ENCODE measurements at regions not wholly inside any gene's neighbourhood (a gene's known extent, or its start where the extent isn't known, plus 50 kb on each side); places are given as distances from the start of the nearest gene placed in this dataset.

DNA sequence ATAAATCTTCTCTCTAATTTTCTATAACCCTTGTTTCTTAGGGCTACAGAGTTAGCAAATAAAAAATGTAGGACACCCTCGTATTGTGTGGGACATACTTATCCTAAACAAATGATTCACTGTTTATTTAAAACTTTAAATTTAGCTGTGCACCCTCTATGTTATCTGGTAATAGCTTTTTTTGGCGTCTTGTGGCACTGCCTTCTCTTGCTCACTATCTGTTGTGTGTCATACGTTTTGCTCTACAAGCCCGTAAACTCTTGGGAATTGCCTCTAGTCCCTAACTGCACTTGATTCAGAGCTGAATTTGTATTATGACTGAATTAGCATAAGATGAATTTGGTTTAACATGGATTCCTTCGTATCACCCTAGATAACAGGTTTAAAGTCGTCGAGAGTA, 144.3 kb upstream of the MYOCD start:
- 82 to 90% methylated on average over 3 to 7 of the region's 7 CpGs for WGBS, 2 experiments (ENCODE audit: insufficient coverage in 2 of 2)
- Histone ChIP-seq H3K4me1 (ENCODE audit: control insufficient read depth, insufficient read depth, low read length, poor library complexity, severe bottlenecking) (peaks cover 16% of the 10 kb centered on the region), H3K4me3 (ENCODE audit: extremely low read depth, insufficient read depth, low read length, poor library complexity, severe bottlenecking) (no peak overlapping the region), H3K9me3 (ENCODE audit: control insufficient read depth, low read length) (no peaks in the 10 kb centered on the region), H3K27ac (ENCODE audit: low read depth, low read length, severe bottlenecking) (no peak overlapping the region), H3K36me3 (ENCODE audit: control insufficient read depth, insufficient read depth, low read length) (no peaks in the 10 kb centered on the region)

DNA sequence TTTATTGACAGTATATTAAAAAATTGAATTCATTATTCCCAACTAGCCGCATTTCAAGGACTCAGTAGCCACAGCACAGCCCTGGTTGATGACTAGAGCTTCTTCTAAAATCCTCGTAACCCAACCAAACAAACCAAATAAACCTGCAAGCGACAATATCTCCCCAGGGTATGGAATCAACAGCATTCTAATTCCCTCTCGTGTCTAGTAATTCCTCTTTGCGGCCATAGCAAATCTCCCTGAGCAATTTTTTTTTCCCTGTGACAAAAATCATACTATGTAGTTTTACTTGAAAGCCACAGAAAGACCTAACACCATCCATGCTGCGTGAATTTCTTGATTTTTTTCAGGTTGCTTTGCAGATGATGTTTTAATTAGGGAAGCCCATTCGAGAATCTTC, 143.4 kb upstream of the MYOCD start:
- 95 to 98% methylated on average over 5 of the region's 7 CpGs for WGBS, 2 experiments (ENCODE audit: insufficient coverage in 2 of 2)
- H3K4me1 ChIP-seq (ENCODE audit: control insufficient read depth, insufficient read depth, low read length, poor library complexity, severe bottlenecking), result peaks cover 16% of the 10 kb centered on the region
- H3K36me3 ChIP-seq (ENCODE audit: control insufficient read depth, insufficient read depth, low read length), result no peaks in the 10 kb centered on the region
- H3K4me3 ChIP-seq (ENCODE audit: extremely low read depth, insufficient read depth, low read length, poor library complexity, severe bottlenecking), result no peak overlapping the region
- H3K9me3 ChIP-seq (ENCODE audit: control insufficient read depth, low read length), result no peaks in the 10 kb centered on the region
- peak overlapping the region; percentile 89 for H3K27ac ChIP-seq (ENCODE audit: low read depth, low read length, severe bottlenecking)

DNA sequence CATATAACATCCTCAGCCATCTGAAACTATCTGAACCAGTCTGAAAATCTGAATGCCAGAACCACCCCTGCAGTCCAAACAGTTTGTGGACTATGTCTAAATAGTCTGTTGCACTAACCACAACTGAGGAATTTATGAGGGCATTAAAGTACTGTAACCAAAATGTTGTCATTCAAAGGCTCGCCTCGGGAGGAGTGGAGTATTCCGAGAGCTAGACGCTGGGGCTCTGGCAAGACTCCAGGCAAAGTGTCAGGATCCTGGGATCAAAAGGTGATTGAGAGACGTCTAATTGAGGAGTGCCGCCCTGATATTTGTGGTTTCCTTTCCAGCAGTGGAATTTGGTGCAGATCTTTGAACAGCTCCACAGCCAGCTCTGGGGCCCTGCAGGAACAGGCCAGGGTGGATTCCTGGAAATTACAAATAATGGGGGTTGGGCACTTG, 142.9 kb upstream of the MYOCD start:
- H3K27ac ChIP-seq (ENCODE audit: low read depth, low read length, severe bottlenecking), result peak overlapping the region; percentile 89
- H3K4me1 ChIP-seq (ENCODE audit: control insufficient read depth, insufficient read depth, low read length, poor library complexity, severe bottlenecking), result peaks cover 16% of the 10 kb centered on the region
- WGBS, 2 experiments (ENCODE audit: insufficient coverage in 2 of 2), result 38 to 51% methylated on average over 6 of the region's 6 CpGs
- H3K9me3 ChIP-seq (ENCODE audit: control insufficient read depth, low read length), result no peaks in the 10 kb centered on the region
- no peaks in the 10 kb centered on the region for H3K36me3 ChIP-seq (ENCODE audit: control insufficient read depth, insufficient read depth, low read length)
- no peak overlapping the region for H3K4me3 ChIP-seq (ENCODE audit: extremely low read depth, insufficient read depth, low read length, poor library complexity, severe bottlenecking)

GRCh38 chr17:12523244-12523643, 142.4 kb upstream of the MYOCD start:
- 83 to 93% methylated on average over 2 to 3 of the region's 5 CpGs for WGBS, 2 experiments (ENCODE audit: insufficient coverage in 2 of 2)
- Histone ChIP-seq H3K36me3 (ENCODE audit: control insufficient read depth, insufficient read depth, low read length) (no peaks in the 10 kb centered on the region), H3K4me1 (ENCODE audit: control insufficient read depth, insufficient read depth, low read length, poor library complexity, severe bottlenecking) (peaks cover 16% of the 10 kb centered on the region), H3K4me3 (ENCODE audit: extremely low read depth, insufficient read depth, low read length, poor library complexity, severe bottlenecking) (no peak overlapping the region), H3K9me3 (ENCODE audit: control insufficient read depth, low read length) (no peaks in the 10 kb centered on the region), H3K27ac (ENCODE audit: low read depth, low read length, severe bottlenecking) (peak overlapping the region; percentile 89)

DNA sequence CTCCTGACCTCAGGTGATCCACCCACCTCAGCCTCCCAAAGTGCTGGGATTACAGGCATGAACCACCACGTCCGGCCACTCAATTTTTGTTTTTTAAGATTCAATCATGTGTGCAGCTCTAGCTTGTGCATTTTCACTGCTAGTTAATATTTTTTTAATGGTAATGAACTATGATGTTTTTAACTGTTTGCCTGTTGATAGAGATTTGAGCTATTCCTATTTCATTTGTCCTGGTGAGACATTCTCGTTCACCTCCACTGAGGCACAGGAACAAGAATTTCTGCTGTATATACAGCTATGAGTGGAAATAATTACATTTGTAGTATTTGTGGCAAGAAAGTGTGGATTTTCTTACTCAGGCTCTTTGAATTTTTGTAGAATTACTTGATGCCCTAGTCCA, 137.7 kb upstream of the MYOCD start:
- H3K36me3 ChIP-seq (ENCODE audit: control insufficient read depth, insufficient read depth, low read length), result no peaks in the 10 kb centered on the region
- no peaks in the 10 kb centered on the region for H3K4me1 ChIP-seq (ENCODE audit: control insufficient read depth, insufficient read depth, low read length, poor library complexity, severe bottlenecking)
- 83 to 100% methylated on average over 1 to 2 of the region's 3 CpGs for WGBS, 2 experiments (ENCODE audit: insufficient coverage in 2 of 2)
- no peaks in the 10 kb centered on the region for H3K9me3 ChIP-seq (ENCODE audit: control insufficient read depth, low read length)
- H3K4me3 ChIP-seq (ENCODE audit: extremely low read depth, insufficient read depth, low read length, poor library complexity, severe bottlenecking), result no peak overlapping the region
- no peak overlapping the region for H3K27ac ChIP-seq (ENCODE audit: low read depth, low read length, severe bottlenecking)

- 53 to 71% methylated on average over 2 of the region's 4 CpGs for WGBS, 2 experiments (ENCODE audit: insufficient coverage in 2 of 2)
- no peak overlapping the region for H3K4me3 ChIP-seq (ENCODE audit: extremely low read depth, insufficient read depth, low read length, poor library complexity, severe bottlenecking)
- no peaks in the 10 kb centered on the region for H3K36me3 ChIP-seq (ENCODE audit: control insufficient read depth, insufficient read depth, low read length)
- no peaks in the 10 kb centered on the region for H3K9me3 ChIP-seq (ENCODE audit: control insufficient read depth, low read length)
- H3K27ac ChIP-seq (ENCODE audit: low read depth, low read length, severe bottlenecking), result no peak overlapping the region
- H3K4me1 ChIP-seq (ENCODE audit: control insufficient read depth, insufficient read depth, low read length, poor library complexity, severe bottlenecking), result no peaks in the 10 kb centered on the region
These were observed 135.5 kb upstream of the MYOCD start for GRCh38 chr17:12530161-12530560.

GRCh38 chr17:12536021-12536420, 129.7 kb upstream of the MYOCD start:
- no peaks in the 10 kb centered on the region for H3K9me3 ChIP-seq (ENCODE audit: control insufficient read depth, low read length)
- H3K4me1 ChIP-seq (ENCODE audit: control insufficient read depth, insufficient read depth, low read length, poor library complexity, severe bottlenecking), result no peaks in the 10 kb centered on the region
- H3K4me3 ChIP-seq (ENCODE audit: extremely low read depth, insufficient read depth, low read length, poor library complexity, severe bottlenecking), result no peak overlapping the region
- 86 to 100% methylated on average over 1 of the region's 3 CpGs for WGBS, 2 experiments (ENCODE audit: insufficient coverage in 2 of 2)
- H3K36me3 ChIP-seq (ENCODE audit: control insufficient read depth, insufficient read depth, low read length), result no peaks in the 10 kb centered on the region
- H3K27ac ChIP-seq (ENCODE audit: low read depth, low read length, severe bottlenecking), result no peak overlapping the region

GRCh38 chr17:12536472-12536871, 129.2 kb upstream of the MYOCD start:
- no peaks in the 10 kb centered on the region for H3K9me3 ChIP-seq (ENCODE audit: control insufficient read depth, low read length)
- WGBS, 2 experiments (ENCODE audit: insufficient coverage in 2 of 2), result 100% methylated on average over 1 of the region's 1 CpG; no CpG with 5 or more reads in 1 of the 2 experiments
- H3K4me3 ChIP-seq (ENCODE audit: extremely low read depth, insufficient read depth, low read length, poor library complexity, severe bottlenecking), result no peak overlapping the region
- H3K4me1 ChIP-seq (ENCODE audit: control insufficient read depth, insufficient read depth, low read length, poor library complexity, severe bottlenecking), result no peaks in the 10 kb centered on the region
- no peaks in the 10 kb centered on the region for H3K36me3 ChIP-seq (ENCODE audit: control insufficient read depth, insufficient read depth, low read length)
- no peak overlapping the region for H3K27ac ChIP-seq (ENCODE audit: low read depth, low read length, severe bottlenecking)

- Histone ChIP-seq H3K9me3 (ENCODE audit: control insufficient read depth, low read length) (no peaks in the 10 kb centered on the region), H3K36me3 (ENCODE audit: control insufficient read depth, insufficient read depth, low read length) (no peaks in the 10 kb centered on the region), H3K4me1 (ENCODE audit: control insufficient read depth, insufficient read depth, low read length, poor library complexity, severe bottlenecking) (no peaks in the 10 kb centered on the region), H3K4me3 (ENCODE audit: extremely low read depth, insufficient read depth, low read length, poor library complexity, severe bottlenecking) (no peak overlapping the region), H3K27ac (ENCODE audit: low read depth, low read length, severe bottlenecking) (no peak overlapping the region)
- WGBS, 2 experiments (ENCODE audit: insufficient coverage in 2 of 2), result 97 to 100% methylated on average over 3 of the region's 3 CpGs
These were observed 128.3 kb upstream of the MYOCD start for GRCh38 chr17:12537436-12537835.

- Histone ChIP-seq H3K36me3 (ENCODE audit: control insufficient read depth, insufficient read depth, low read length) (no peaks in the 10 kb centered on the region), H3K27ac (ENCODE audit: low read depth, low read length, severe bottlenecking) (no peak overlapping the region), H3K4me1 (ENCODE audit: control insufficient read depth, insufficient read depth, low read length, poor library complexity, severe bottlenecking) (no peaks in the 10 kb centered on the region), H3K4me3 (ENCODE audit: extremely low read depth, insufficient read depth, low read length, poor library complexity, severe bottlenecking) (no peak overlapping the region), H3K9me3 (ENCODE audit: control insufficient read depth, low read length) (no peaks in the 10 kb centered on the region)
- 82 to 88% methylated on average over 1 to 2 of the region's 2 CpGs for WGBS, 2 experiments (ENCODE audit: insufficient coverage in 2 of 2)
These were observed 127.7 kb upstream of the MYOCD start for GRCh38 chr17:12538003-12538402.

GRCh38 chr17:12545877-12546513, 119.7 kb upstream of the MYOCD start:
- 27 to 32% methylated on average over 5 to 8 of the region's 9 CpGs for WGBS, 2 experiments (ENCODE audit: insufficient coverage in 2 of 2)
- Histone ChIP-seq H3K27ac (ENCODE audit: low read depth, low read length, severe bottlenecking) (no peak overlapping the region), H3K4me3 (ENCODE audit: extremely low read depth, insufficient read depth, low read length, poor library complexity, severe bottlenecking) (no peak overlapping the region), H3K36me3 (ENCODE audit: control insufficient read depth, insufficient read depth, low read length) (no peaks in the 10 kb centered on the region), H3K4me1 (ENCODE audit: control insufficient read depth, insufficient read depth, low read length, poor library complexity, severe bottlenecking) (peaks cover 7% of the 10 kb centered on the region), H3K9me3 (ENCODE audit: control insufficient read depth, low read length) (no peaks in the 10 kb centered on the region)

All from mesodermal cell (in vitro differentiated cells).